PC-9 (cell line): ENCODE measurements at regions not wholly inside any gene's neighbourhood (a gene's known extent, or its start where the extent isn't known, plus 50 kb on each side); places are given as distances from the start of the nearest gene placed in this dataset.

ENCODE experiments used
- BruUV-seq: library from RNA; stranded (reverse); fragments of 400-500 nt; replicated peaks from 2 replicates; lab custom pipeline; 2021; lab: Mats Ljungman, UMichigan
- CTCF ChIA-PET: fragments of 300-600 bp; sonication (Branson Sonifier 250); formaldehyde crosslinking; loops from one replicate; lab custom pipeline; 2022; ENCODE audit warnings: antibody characterized with exemption; lab: Charles Lee
- POLR2A ChIA-PET: fragments of 300-600 bp; sonication (Branson Sonifier 250); formaldehyde crosslinking; loops from one replicate; lab custom pipeline; 2022; ENCODE audit warnings: antibody characterized with exemption; ENCODE audit not compliant: unreplicated experiment; lab: Charles Lee
- DNase-seq, 2 experiments: peaks; one replicate each; pipeline versions ENCODE4 v3.0.0 to v3.0.0-alpha.2; 2015 to 2022; ENCODE audit warnings: mixed read lengths in 1 of 2
- H2AFZ ChIP-seq: fragments of 200-600 bp; sonication (generic); 2 replicates; pipeline ENCODE4 v1.8.1; 2017; ENCODE audit warnings: antibody characterized with exemption
- H3F3A ChIP-seq: fragments of 200-600 bp; sonication (generic); 2 replicates; pipeline ENCODE4 v1.8.1; 2017; ENCODE audit warnings: antibody characterized with exemption, mild to moderate bottlenecking, low read depth; ENCODE audit not compliant: insufficient read depth
- H3K27ac ChIP-seq: fragments of 200-600 bp; sonication (generic); 2 replicates; pipeline ENCODE4 v1.6.1; 2016; ENCODE audit warnings: mixed run types
- H3K27me3 ChIP-seq: fragments of 200-600 bp; sonication (generic); 2 replicates; pipeline ENCODE4 v1.6.1; 2016; ENCODE audit warnings: low read depth, mixed run types; ENCODE audit not compliant: insufficient read depth
- H3K36me3 ChIP-seq: fragments of 200-600 bp; sonication (generic); 2 replicates; pipeline ENCODE4 v1.6.1; 2016; ENCODE audit warnings: low read depth, mixed run types
- H3K4me1 ChIP-seq: fragments of 200-600 bp; sonication (generic); replicated peaks from 2 replicates; pipeline ENCODE4 v1.6.1; 2016; ENCODE audit warnings: mixed run types; ENCODE audit not compliant: insufficient read depth
- H3K4me2 ChIP-seq: fragments of 200-600 bp; sonication (generic); 2 replicates; pipeline ENCODE4 v1.6.1; 2017; ENCODE audit warnings: mixed run types
- H3K4me3 ChIP-seq: fragments of 200-600 bp; sonication (generic); 2 replicates; pipeline ENCODE4 v1.6.1; 2016; ENCODE audit warnings: mixed run types
- H3K79me2 ChIP-seq: fragments of 200-600 bp; sonication (generic); 2 replicates; pipeline ENCODE4 v1.6.1; 2017; ENCODE audit warnings: low read depth, mixed run types
- H3K9me2 ChIP-seq: fragments of 200-600 bp; sonication (generic); 2 replicates; pipeline ENCODE4 v1.8.1; 2017; ENCODE audit warnings: mild to moderate bottlenecking; ENCODE audit not compliant: insufficient read depth
- H3K9me3 ChIP-seq: fragments of 200-600 bp; sonication (generic); 2 replicates; pipeline ENCODE4 v1.8.1; 2016; ENCODE audit warnings: low read depth; ENCODE audit not compliant: insufficient read depth
- H4K20me1 ChIP-seq: fragments of 200-600 bp; sonication (generic); 2 replicates; pipeline ENCODE4 v1.8.1; 2017; ENCODE audit not compliant: insufficient read depth
- CTCF ChIP-seq: fragments of 200-600 bp; sonication (generic); conservative IDR thresholded peaks from 2 replicates; pipeline ENCODE4 v1.6.1; 2017; ENCODE audit warnings: mixed run types, antibody characterized with exemption, mild to moderate bottlenecking, moderate library complexity
- EZH2 ChIP-seq: fragments of 200-600 bp; sonication (generic); IDR thresholded peaks from 2 replicates; pipeline ENCODE4 v1.8.0; 2017; ENCODE audit warnings: antibody characterized with exemption, low read depth
- intact Hi-C: fragments of 100-400 bp; cut with micrococcal nuclease; formaldehyde crosslinking; loops from one replicate; pipeline ENCODE4 v1.10.0; 2022; ENCODE audit not compliant: unreplicated experiment

GRCh38 chr2:49798570-49798969, 644.3 kb upstream of the FSHR start:
- H3K36me3 ChIP-seq = no peaks in the 10 kb centered on the region
- no peak overlapping the region for H3K27ac ChIP-seq
- no peak overlapping the region for H2AFZ ChIP-seq
- H3K4me3 ChIP-seq = no peak overlapping the region
- no peak for DNase-seq
- TF ChIP-seq EZH2 (no peak), CTCF (no peak)
- no TSS peak for BruUV-seq
- H3K9me3 ChIP-seq = 0 out of 2 replicates have a peak, but pooled peaks cover 4% of the 10 kb centered on the region
- H3K9me2 ChIP-seq = no peaks in the 10 kb centered on the region
- intact Hi-C loops = no loop called here
- H3F3A ChIP-seq = no peaks in the 10 kb centered on the region
- no peaks in the 10 kb centered on the region for H3K27me3 ChIP-seq
- ChIA-PET POLR2A (no interaction called here), CTCF (no interaction called here)
- H3K79me2 ChIP-seq = no peaks in the 10 kb centered on the region
- no peaks in the 10 kb centered on the region for H4K20me1 ChIP-seq
- H3K4me1 ChIP-seq = no peaks in the 10 kb centered on the region
- H3K4me2 ChIP-seq = no peak overlapping the region

DNA sequence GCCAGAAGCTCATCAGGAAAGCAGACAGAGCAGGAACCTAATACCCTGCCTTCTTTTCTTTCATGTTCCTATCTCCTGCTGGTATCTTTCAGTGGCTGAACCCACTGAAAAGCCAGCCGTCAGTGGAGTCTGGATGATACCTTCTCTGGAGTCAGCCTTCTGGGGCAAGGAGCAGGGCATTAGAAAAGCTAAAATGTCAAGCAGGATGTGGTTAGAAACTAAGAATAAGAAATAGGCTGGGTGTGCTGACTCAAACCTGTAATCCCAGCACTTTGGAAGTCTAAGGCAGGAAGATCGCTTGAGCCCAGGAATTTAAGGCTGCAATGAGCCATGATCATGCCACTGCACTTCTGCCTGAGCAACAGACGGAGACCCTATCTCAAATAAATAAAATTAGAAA, 642.0 kb upstream of the FSHR start:
- ChIA-PET CTCF (no interaction called here), POLR2A (no interaction called here)
- Histone ChIP-seq H3K36me3 (no peaks in the 10 kb centered on the region), H3K4me1 (no peaks in the 10 kb centered on the region), H3K79me2 (no peaks in the 10 kb centered on the region), H3K9me3 (0 out of 2 replicates have a peak, but pooled peaks cover 4% of the 10 kb centered on the region), H3K27me3 (no peaks in the 10 kb centered on the region), H3K27ac (no peak overlapping the region), H4K20me1 (no peaks in the 10 kb centered on the region), H3K4me3 (no peak overlapping the region), H3F3A (no peaks in the 10 kb centered on the region), H2AFZ (no peak overlapping the region), H3K4me2 (no peak overlapping the region), H3K9me2 (no peaks in the 10 kb centered on the region)
- DNase-seq = no peak
- intact Hi-C loops = no loop called here
- BruUV-seq = no TSS peak
- no peak for TF ChIP-seq EZH2

- H3K9me3 ChIP-seq = 0 out of 2 replicates have a peak, but pooled peaks cover 4% of the 10 kb centered on the region
- BruUV-seq = no TSS peak
- no peaks in the 10 kb centered on the region for H3K4me1 ChIP-seq
- H3F3A ChIP-seq = no peaks in the 10 kb centered on the region
- CTCF ChIA-PET = no interaction called here
- H3K79me2 ChIP-seq = no peaks in the 10 kb centered on the region
- no peaks in the 10 kb centered on the region for H3K27me3 ChIP-seq
- H2AFZ ChIP-seq = no peak overlapping the region
- TF ChIP-seq CTCF = no peak
- H3K4me3 ChIP-seq = no peak overlapping the region
- H3K9me2 ChIP-seq = no peaks in the 10 kb centered on the region
- H3K4me2 ChIP-seq = no peak overlapping the region
- no peak overlapping the region for H3K27ac ChIP-seq
- no peak for DNase-seq
- POLR2A ChIA-PET = no interaction called here
- intact Hi-C loops = no loop called here
- no peaks in the 10 kb centered on the region for H3K36me3 ChIP-seq
- H4K20me1 ChIP-seq = no peaks in the 10 kb centered on the region
Observed at GRCh38 chr2:49794396-49794795, 640.1 kb upstream of the FSHR start.

DNA sequence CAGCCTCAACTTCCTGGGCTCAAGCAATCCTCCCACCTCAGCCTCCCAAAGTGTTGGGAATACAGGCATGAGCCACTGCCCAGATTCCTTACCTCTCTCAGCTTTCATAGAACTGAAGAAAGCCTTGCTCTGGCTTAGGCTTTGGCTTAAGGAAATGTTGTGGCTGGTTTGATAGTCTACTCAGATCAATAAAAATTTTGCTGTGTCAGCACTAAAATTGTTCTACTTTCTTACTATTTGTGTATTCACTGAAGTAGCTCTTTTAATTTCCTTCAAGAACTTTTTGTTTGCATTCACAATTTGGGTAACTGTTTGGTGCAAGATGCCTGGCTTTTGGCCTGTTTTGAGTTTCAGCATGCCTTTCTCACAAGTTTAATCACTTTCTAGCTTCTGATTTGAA, 634.0 kb upstream of the FSHR start:
- Histone ChIP-seq H3F3A (no peaks in the 10 kb centered on the region), H3K9me2 (no peaks in the 10 kb centered on the region), H4K20me1 (no peaks in the 10 kb centered on the region), H3K27me3 (0 out of 2 replicates have a peak, but pooled peaks cover 7% of the 10 kb centered on the region), H3K4me2 (no peak overlapping the region), H2AFZ (no peak overlapping the region), H3K27ac (no peak overlapping the region), H3K36me3 (no peaks in the 10 kb centered on the region), H3K9me3 (no peaks in the 10 kb centered on the region), H3K4me3 (no peak overlapping the region), H3K79me2 (no peaks in the 10 kb centered on the region), H3K4me1 (no peaks in the 10 kb centered on the region)
- intact Hi-C loops = no loop called here
- no peak for DNase-seq
- TF ChIP-seq EZH2 = no peak
- TF ChIP-seq CTCF = no peak
- POLR2A ChIA-PET = no interaction called here
- BruUV-seq = no TSS peak
- CTCF ChIA-PET = no interaction called here
